Stomach (tissue), 8 donors: ENCODE measurements at regions not wholly inside any gene's neighbourhood (a gene's known extent, or its start where the extent isn't known, plus 50 kb on each side); places are given as distances from the start of the nearest gene placed in this dataset.
"Not testable (repeated sequence)": the region's sequence is repeated elsewhere in the genome, so short reads cannot be mapped to it uniquely, and the experiment has no call there.

Experiments used
- DNase-seq, 2 donors: peaks; one replicate each; pipeline versions ENCODE4 v3.0.0 to v3.0.0-alpha.2; 2013 to 2019
- H3K27ac ChIP-seq, 5 donors: fragments of 200-600 bp in 4 of 5; sonication (generic) in 4 of 5; one replicate each; pipeline ENCODE4 v1.5.1; 2013 to 2019; ENCODE audit warnings: mild to moderate bottlenecking in 1 of 5, moderate library complexity in 1 of 5
- H3K27me3 ChIP-seq, 3 donors: fragments of 200-600 bp; sonication (generic); one replicate each; pipeline ENCODE4 v1.5.1; 2017 to 2019; ENCODE audit warnings: mixed run types in 1 of 3
- H3K36me3 ChIP-seq, 4 donors: fragments of 200-600 bp; sonication (generic); 1 replicate in 3 of 4; 2 replicates in 1 of 4; pipeline ENCODE4 v1.5.1; 2016 to 2019
- H3K4me1 ChIP-seq, 4 donors: fragments of 200-600 bp; sonication (generic); one replicate each; pipeline ENCODE4 v1.5.1; 2016 to 2019
- H3K4me3 ChIP-seq, 4 donors: fragments of 200-600 bp; sonication (generic) in 3 of 4; one replicate each; pipeline ENCODE4 v1.5.1; 2016 to 2019; ENCODE audit warnings: mild to moderate bottlenecking in 1 of 4
- H3K9me3 ChIP-seq, 4 donors: fragments of 200-600 bp; sonication (generic); one replicate each; pipeline ENCODE4 v1.5.1; 2016 to 2019
- WGBS, 5 donors: extraction: QIAGEN DNeasy Blood & Tissue Kit in 3 of 5; methylation state at CpG; one replicate each; pipeline versions ENCODE4 v1.1.5 to v1.1.7; 2013 to 2018; 5-methylcytosine and 5-hydroxymethylcytosine counted together
- intact Hi-C: fragments of 100-400 bp; cut with DNase I; formaldehyde crosslinking; loops from one replicate; pipeline ENCODE4 v1.15.1; 2023; ENCODE audit warnings: low total_unique reads
- donor health status: healthy with polysubstance abuse.
- donor health status: Bipolar disorder and iron deficiency.
- donor health status: healthy.

GRCh38 chr9:41075671-41076070, 52.8 kb downstream of the FOXD4L6 start:
- intact Hi-C loops, H3K36me3 ChIP-seq, H3K4me3 ChIP-seq, H3K9me3 ChIP-seq, H3K27ac ChIP-seq, DNase-seq: not testable (repeated sequence)
- Histone ChIP-seq H3K4me1 (peaks cover 0 to 19% (median 14%) of the 10 kb centered on the region in 4 donors), H3K27me3 (peaks cover 5 to 40% (median 14%) of the 10 kb centered on the region in 3 donors)
- 41 to 66% (median 59%) methylated on average over 1 of the region's 1 CpG for WGBS, 5 donors

GRCh38 chr9:41074356-41074942, 54.0 kb downstream of the FOXD4L6 start:
- WGBS, 5 donors, result 2 to 8% (median 7%) methylated on average over 55 to 63 of the region's 63 CpGs
- H3K27ac ChIP-seq, result peak overlapping the region in 2 of 5 donors; percentile 51 to 54
- H3K4me3 ChIP-seq, result peak overlapping the region; percentile 54 to 67 (median 58)
- DNase-seq, result peak in 1 of 2 donors; percentile 60
- H3K36me3 ChIP-seq, H3K9me3 ChIP-seq, intact Hi-C loops: not testable (repeated sequence)
- peaks cover 5 to 35% (median 14%) of the 10 kb centered on the region in 3 donors for H3K27me3 ChIP-seq
- H3K4me1 ChIP-seq, result peaks cover 0 to 19% (median 14%) of the 10 kb centered on the region in 4 donors

GRCh38 chr9:41073471-41074243, 54.8 kb downstream of the FOXD4L6 start:
- H3K4me3 ChIP-seq, result peak overlapping the region; percentile 54 to 67 (median 58)
- 16 to 27% (median 21%) methylated on average over 32 to 39 of the region's 39 CpGs for WGBS, 5 donors
- intact Hi-C loops, H3K36me3 ChIP-seq, H3K9me3 ChIP-seq: not testable (repeated sequence)
- peaks cover 5 to 35% (median 14%) of the 10 kb centered on the region in 3 donors for H3K27me3 ChIP-seq
- DNase-seq, result peak in 1 of 2 donors; percentile 16
- peaks cover 0 to 19% (median 14%) of the 10 kb centered on the region in 4 donors for H3K4me1 ChIP-seq
- H3K27ac ChIP-seq, result peak overlapping the region in 1 of 5 donors; percentile 51

GRCh38 chr9:41064125-41064795, 64.2 kb downstream of the FOXD4L6 start:
- H3K27ac ChIP-seq, H3K9me3 ChIP-seq, H3K4me1 ChIP-seq, H3K4me3 ChIP-seq, intact Hi-C loops, H3K36me3 ChIP-seq, H3K27me3 ChIP-seq: not testable (repeated sequence)
- peak in 1 of 2 donors; percentile 29 for DNase-seq
- 21 to 31% (median 25%) methylated on average over 8 of the region's 8 CpGs for WGBS, 5 donors

DNA sequence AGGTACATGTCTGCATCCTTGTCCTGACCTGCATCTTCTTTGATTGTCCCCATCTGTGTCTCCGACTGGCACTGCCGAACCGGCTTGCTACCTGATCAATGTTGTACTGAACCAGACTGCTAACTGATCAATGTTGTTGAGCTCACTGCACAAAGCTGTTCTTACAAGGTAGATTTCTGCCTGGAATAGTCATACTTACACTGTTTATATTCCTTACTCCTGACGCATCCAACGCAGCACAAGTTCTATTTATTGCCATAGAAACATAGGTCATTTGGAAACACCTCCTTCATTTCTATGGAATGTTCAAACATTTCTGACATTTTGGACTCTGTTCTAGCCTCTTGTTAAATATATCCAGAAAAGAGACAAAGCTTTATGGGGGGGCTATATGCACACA, 65.2 kb downstream of the FOXD4L6 start:
- H3K27ac ChIP-seq, H3K4me3 ChIP-seq, H3K27me3 ChIP-seq, intact Hi-C loops, H3K9me3 ChIP-seq, DNase-seq, H3K36me3 ChIP-seq, H3K4me1 ChIP-seq: not testable (repeated sequence)
- WGBS, 5 donors, result 71 to 78% (median 75%) methylated on average over 5 of the region's 5 CpGs

DNA sequence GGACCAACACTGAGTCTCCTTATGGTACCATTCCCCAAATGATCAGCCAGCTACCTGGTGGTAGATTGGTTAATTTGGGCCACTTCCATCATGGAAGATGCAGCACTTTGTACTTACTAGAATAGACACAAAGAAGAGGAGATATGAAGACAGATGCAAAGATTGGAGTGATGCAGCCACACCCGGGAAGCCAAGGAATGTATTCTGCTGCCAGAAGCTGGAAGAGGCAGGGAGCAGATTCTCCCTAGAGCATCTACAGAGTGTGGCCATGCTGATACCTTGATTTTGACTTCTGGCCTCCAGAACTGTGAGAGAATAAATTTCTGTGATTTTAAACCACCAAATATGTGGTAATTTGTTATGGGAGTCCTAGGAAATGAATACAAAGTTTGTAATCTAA, 68.9 kb downstream of the FOXD4L6 start:
- 77 to 96% (median 91%) methylated on average over 1 of the region's 1 CpG for WGBS, 5 donors
- H3K27ac ChIP-seq, H3K27me3 ChIP-seq, intact Hi-C loops, H3K4me3 ChIP-seq, H3K4me1 ChIP-seq, H3K9me3 ChIP-seq, DNase-seq, H3K36me3 ChIP-seq: not testable (repeated sequence)

DNA sequence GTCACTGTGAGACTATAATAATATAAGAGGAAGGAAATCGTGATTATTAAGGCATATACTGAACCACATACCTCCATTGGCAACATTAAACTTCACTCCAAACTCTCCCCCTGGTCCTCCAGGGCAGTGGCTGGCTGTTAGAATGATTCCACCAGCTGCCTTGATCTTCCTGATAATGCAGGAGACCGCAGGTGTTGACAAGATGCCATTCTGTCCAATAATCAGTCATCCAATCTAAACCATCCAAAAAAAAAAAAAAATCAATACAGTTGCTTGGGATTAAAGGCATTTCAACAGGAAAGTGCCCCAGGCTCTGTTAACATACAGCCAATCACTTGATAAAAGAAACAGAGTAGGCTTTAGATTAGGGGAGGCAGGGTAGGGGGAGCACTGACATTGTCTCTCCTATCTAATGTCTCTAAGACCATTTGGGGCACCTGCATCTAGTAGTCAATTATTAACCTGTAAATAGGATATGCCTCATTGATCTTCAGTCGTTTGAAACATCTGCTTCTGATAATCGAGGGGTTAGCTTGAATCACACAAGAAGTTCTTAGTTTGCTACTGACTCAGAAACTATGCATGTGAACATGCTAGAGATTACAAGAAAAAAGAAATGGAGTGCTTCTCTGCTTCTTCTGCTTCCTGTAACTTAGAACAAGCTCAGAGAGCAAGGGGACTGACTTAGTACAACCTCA, 74.7 kb downstream of the FOXD4L6 start:
- H3K27ac ChIP-seq, H3K27me3 ChIP-seq, H3K36me3 ChIP-seq, intact Hi-C loops, H3K9me3 ChIP-seq, DNase-seq, H3K4me3 ChIP-seq, H3K4me1 ChIP-seq: not testable (repeated sequence)
- 45 to 59% (median 48%) methylated on average over 3 to 4 of the region's 4 CpGs for WGBS, 5 donors

DNA sequence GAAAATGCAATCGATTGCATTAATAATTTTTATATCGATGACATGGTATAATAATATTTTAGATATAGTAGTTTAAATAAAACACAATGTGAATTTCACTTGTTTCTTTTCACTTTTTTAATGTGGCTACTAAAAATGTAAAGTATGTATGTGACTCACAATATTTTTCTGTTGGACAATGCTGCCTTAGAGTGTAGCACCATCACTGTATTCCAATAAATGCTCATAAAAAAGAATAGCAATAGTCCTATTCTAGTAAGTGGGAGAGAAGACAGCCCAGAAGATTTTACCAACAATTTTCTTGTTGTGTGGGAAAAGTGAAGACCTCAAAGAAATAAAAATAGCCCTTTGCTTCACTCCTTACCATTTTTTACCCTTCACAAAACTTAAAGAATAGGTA, 79.8 kb downstream of the FOXD4L6 start:
- 62 to 98% (median 84%) methylated on average over 1 to 2 of the region's 2 CpGs; no CpG with 5 or more reads in 1 of the 5 donors for WGBS, 5 donors

GRCh38 chr9:41047792-41048191, 80.7 kb downstream of the FOXD4L6 start:
- DNase-seq, H3K36me3 ChIP-seq, H3K9me3 ChIP-seq, H3K4me1 ChIP-seq, H3K4me3 ChIP-seq, intact Hi-C loops, H3K27me3 ChIP-seq, H3K27ac ChIP-seq: not testable (repeated sequence)

More for the DNA sequence above, 79.8 kb downstream of the FOXD4L6 start:
- H3K9me3 ChIP-seq, DNase-seq, H3K27me3 ChIP-seq, H3K4me1 ChIP-seq, intact Hi-C loops, H3K4me3 ChIP-seq, H3K27ac ChIP-seq, H3K36me3 ChIP-seq: not testable (repeated sequence)

DNA sequence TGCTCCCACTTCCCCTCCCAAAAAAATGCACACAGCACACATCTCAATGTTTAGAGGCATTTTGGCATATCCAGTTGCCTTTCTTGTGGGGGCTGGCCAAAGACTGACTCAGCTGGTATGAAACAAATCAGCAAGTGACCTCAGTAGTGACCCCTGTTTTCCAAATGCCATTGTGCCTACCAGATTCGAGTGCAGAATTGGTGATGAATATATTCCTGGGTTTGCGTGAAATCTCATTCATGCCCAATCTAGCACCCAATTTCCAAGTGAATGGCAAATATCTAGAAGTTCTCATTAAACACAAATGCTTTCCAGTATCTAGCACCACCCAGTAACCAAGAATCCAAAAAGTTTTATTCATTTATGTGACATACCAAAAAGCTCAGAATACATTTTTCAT, 83.6 kb downstream of the FOXD4L6 start:
- H3K4me3 ChIP-seq, H3K4me1 ChIP-seq, DNase-seq, H3K36me3 ChIP-seq, H3K9me3 ChIP-seq, H3K27ac ChIP-seq, intact Hi-C loops, H3K27me3 ChIP-seq: not testable (repeated sequence)
- 80 to 90% (median 83%) methylated on average over 2 of the region's 2 CpGs for WGBS, 5 donors

DNA sequence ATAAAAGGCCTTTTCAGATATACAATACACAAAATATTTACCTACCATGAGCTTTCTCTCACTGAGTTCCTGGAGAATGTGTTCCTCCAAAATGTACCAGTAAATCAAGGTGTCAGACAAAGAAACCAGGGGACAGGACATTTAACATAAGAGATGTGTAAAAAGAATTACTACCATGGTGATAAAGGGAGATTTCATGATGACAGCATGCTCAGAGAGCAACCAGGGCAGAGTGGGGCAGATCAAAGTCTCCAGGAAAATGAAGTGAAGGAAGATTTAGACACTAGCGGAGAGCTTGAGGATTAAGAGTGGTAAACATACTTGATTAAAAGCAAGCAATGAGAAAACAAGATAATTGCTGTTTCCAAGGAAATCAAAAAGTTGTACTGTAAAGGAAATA, 85.0 kb downstream of the FOXD4L6 start:
- H3K4me3 ChIP-seq, DNase-seq, intact Hi-C loops, H3K9me3 ChIP-seq, H3K27me3 ChIP-seq, H3K27ac ChIP-seq, H3K4me1 ChIP-seq: not testable (repeated sequence)
- H3K36me3 ChIP-seq, result peaks cover 0 to 22% (median 4%) of the 10 kb centered on the region in 4 donors
- no CpG with 5 or more reads among the region's 1 CpG for WGBS, 5 donors
